Large intestine (tissue), 3 donors: ENCODE measurements at regions not wholly inside any gene's neighbourhood (a gene's known extent, or its start where the extent isn't known, plus 50 kb on each side); places are given as distances from the start of the nearest gene placed in this dataset.

Source experiments
- DNase-seq, 2 donors: peaks; one replicate each; pipeline versions ENCODE4 v3.0.0 to v3.0.0-alpha.2; 2013
- H3K27ac ChIP-seq: one replicate; pipeline ENCODE4 v1.5.1; 2013; ENCODE audit warnings: low read length
- H3K27me3 ChIP-seq: 2 replicates; pipeline ENCODE4 v1.6.1; 2013; ENCODE audit warnings: low read length; ENCODE audit not compliant: control insufficient read depth, insufficient read depth
- H3K36me3 ChIP-seq: 2 replicates; pipeline ENCODE4 v1.6.1; 2013; ENCODE audit warnings: low read length; ENCODE audit not compliant: control insufficient read depth, insufficient read depth
- H3K4me1 ChIP-seq: one replicate; pipeline ENCODE4 v1.6.1; 2013; ENCODE audit warnings: low read length; ENCODE audit not compliant: control insufficient read depth, insufficient read depth
- H3K4me3 ChIP-seq: one replicate; pipeline ENCODE4 v1.5.1; 2013; ENCODE audit warnings: low read length
- H3K9me3 ChIP-seq: one replicate; pipeline ENCODE4 v1.6.1; 2013; ENCODE audit warnings: mild to moderate bottlenecking, low read depth, low read length, moderate library complexity; ENCODE audit not compliant: control insufficient read depth
- WGBS: methylation state at CpG from one replicate; pipeline ENCODE4 v1.1.5; 2013; ENCODE audit warnings: low lambda C conversion rate; ENCODE audit not compliant: insufficient coverage; 5-methylcytosine and 5-hydroxymethylcytosine counted together

- Histone ChIP-seq H3K9me3 (no peaks in the 10 kb centered on the region), H3K4me1 (no peaks in the 10 kb centered on the region), H3K36me3 (no peaks in the 10 kb centered on the region), H3K27me3 (no peaks in the 10 kb centered on the region), H3K27ac (no peak overlapping the region), H3K4me3 (no peak overlapping the region)
- WGBS = no CpG with 5 or more reads among the region's 1 CpG
- DNase-seq = no peak
These were observed 393.2 kb upstream of the TENM4 start for GRCh38 chr11:79834015-79834414.

- no peaks in the 10 kb centered on the region for H3K27me3 ChIP-seq
- no peaks in the 10 kb centered on the region for H3K36me3 ChIP-seq
- WGBS = 92% methylated on average over 2 of the region's 3 CpGs
- H3K27ac ChIP-seq = no peak overlapping the region
- DNase-seq = no peak
- H3K4me1 ChIP-seq = no peaks in the 10 kb centered on the region
- H3K4me3 ChIP-seq = no peak overlapping the region
- H3K9me3 ChIP-seq = no peaks in the 10 kb centered on the region
These were observed 389.6 kb upstream of the TENM4 start for GRCh38 chr11:79830446-79830845.

- DNase-seq = no peak
- no peak overlapping the region for H3K4me3 ChIP-seq
- no peaks in the 10 kb centered on the region for H3K27me3 ChIP-seq
- 100% methylated on average over 3 of the region's 3 CpGs for WGBS
- no peaks in the 10 kb centered on the region for H3K36me3 ChIP-seq
- H3K4me1 ChIP-seq = no peaks in the 10 kb centered on the region
- H3K9me3 ChIP-seq = no peaks in the 10 kb centered on the region
- no peak overlapping the region for H3K27ac ChIP-seq
These were observed 389.1 kb upstream of the TENM4 start for GRCh38 chr11:79829891-79830290.

- H3K9me3 ChIP-seq = no peaks in the 10 kb centered on the region
- H3K36me3 ChIP-seq = no peaks in the 10 kb centered on the region
- H3K27ac ChIP-seq = no peak overlapping the region
- no peaks in the 10 kb centered on the region for H3K4me1 ChIP-seq
- DNase-seq = no peak
- WGBS = 83% methylated on average over 2 of the region's 3 CpGs
- H3K4me3 ChIP-seq = no peak overlapping the region
- no peaks in the 10 kb centered on the region for H3K27me3 ChIP-seq
These were observed 381.9 kb upstream of the TENM4 start for GRCh38 chr11:79822766-79823165.

GRCh38 chr11:79813551-79813950 lies 372.7 kb upstream of the TENM4 start:
- Histone ChIP-seq H3K27me3 (no peaks in the 10 kb centered on the region), H3K4me1 (peaks cover 9% of the 10 kb centered on the region), H3K4me3 (no peak overlapping the region), H3K27ac (peak overlapping the region; percentile 11), H3K9me3 (no peaks in the 10 kb centered on the region), H3K36me3 (no peaks in the 10 kb centered on the region)
- 37% methylated on average over 3 of the region's 3 CpGs for WGBS
- peak; percentile 49 to 78 for DNase-seq

GRCh38 chr11:79809487-79809886 lies 368.7 kb upstream of the TENM4 start:
- Histone ChIP-seq H3K4me3 (no peak overlapping the region), H3K36me3 (no peaks in the 10 kb centered on the region), H3K4me1 (peaks cover 9% of the 10 kb centered on the region), H3K27ac (no peak overlapping the region), H3K9me3 (no peaks in the 10 kb centered on the region), H3K27me3 (no peaks in the 10 kb centered on the region)
- WGBS = no CpG with 5 or more reads among the region's 2 CpGs
- peak; percentile 27 to 69 for DNase-seq

- WGBS = 100% methylated on average over 1 of the region's 2 CpGs
- H3K9me3 ChIP-seq = peaks cover 5% of the 10 kb centered on the region
- no peaks in the 10 kb centered on the region for H3K36me3 ChIP-seq
These were observed 366.7 kb upstream of the TENM4 start for GRCh38 chr11:79807506-79807905.

GRCh38 chr11:79796704-79797103 lies 355.9 kb upstream of the TENM4 start:
- H3K9me3 ChIP-seq = no peaks in the 10 kb centered on the region
- WGBS = 67% methylated on average over 1 of the region's 1 CpG
- no peaks in the 10 kb centered on the region for H3K4me1 ChIP-seq
- DNase-seq = no peak
- H3K27me3 ChIP-seq = no peaks in the 10 kb centered on the region
- no peak overlapping the region for H3K27ac ChIP-seq
- H3K36me3 ChIP-seq = no peaks in the 10 kb centered on the region
- no peak overlapping the region for H3K4me3 ChIP-seq

More at GRCh38 chr11:79807506-79807905, 366.7 kb upstream of the TENM4 start:
- Histone ChIP-seq H3K27ac (no peak overlapping the region), H3K27me3 (no peaks in the 10 kb centered on the region), H3K4me3 (no peak overlapping the region), H3K4me1 (no peaks in the 10 kb centered on the region)
- DNase-seq = no peak

GRCh38 chr11:79794484-79795393 lies 353.9 kb upstream of the TENM4 start:
- H3K4me3 ChIP-seq = no peak overlapping the region
- H3K27me3 ChIP-seq = no peaks in the 10 kb centered on the region
- no peaks in the 10 kb centered on the region for H3K4me1 ChIP-seq
- no CpG with 5 or more reads among the region's 4 CpGs for WGBS
- H3K9me3 ChIP-seq = no peaks in the 10 kb centered on the region
- no peak overlapping the region for H3K27ac ChIP-seq
- no peaks in the 10 kb centered on the region for H3K36me3 ChIP-seq
- DNase-seq = no peak

GRCh38 chr11:79794057-79794456 lies 353.2 kb upstream of the TENM4 start:
- no peaks in the 10 kb centered on the region for H3K9me3 ChIP-seq
- peak; percentile 3 to 27 for DNase-seq
- H3K4me3 ChIP-seq = no peak overlapping the region
- H3K4me1 ChIP-seq = no peaks in the 10 kb centered on the region
- no peak overlapping the region for H3K27ac ChIP-seq
- H3K27me3 ChIP-seq = no peaks in the 10 kb centered on the region
- WGBS = 17% methylated on average over 1 of the region's 3 CpGs
- no peaks in the 10 kb centered on the region for H3K36me3 ChIP-seq

GRCh38 chr11:79786961-79787360 lies 346.1 kb upstream of the TENM4 start:
- no peak overlapping the region for H3K27ac ChIP-seq
- WGBS = 100% methylated on average over 1 of the region's 1 CpG
- H3K4me1 ChIP-seq = no peaks in the 10 kb centered on the region
- no peaks in the 10 kb centered on the region for H3K27me3 ChIP-seq
- no peaks in the 10 kb centered on the region for H3K9me3 ChIP-seq
- no peak overlapping the region for H3K4me3 ChIP-seq
- H3K36me3 ChIP-seq = no peaks in the 10 kb centered on the region
- no peak for DNase-seq
